GM12874 (cell line): ENCODE measurements at regions not wholly inside any gene's neighbourhood (a gene's known extent, or its start where the extent isn't known, plus 50 kb on each side); places are given as distances from the start of the nearest gene placed in this dataset.

Experiments
- TF ChIP-seq, protein P1 (sequence below): IDR thresholded peaks from 2 replicates; pipeline ENCODE4 v1.5.1; 2011; ENCODE audit warnings: low read depth, mild to moderate bottlenecking, control low read depth, low read length, moderate library complexity; ENCODE audit not compliant: insufficient read depth

DNA sequence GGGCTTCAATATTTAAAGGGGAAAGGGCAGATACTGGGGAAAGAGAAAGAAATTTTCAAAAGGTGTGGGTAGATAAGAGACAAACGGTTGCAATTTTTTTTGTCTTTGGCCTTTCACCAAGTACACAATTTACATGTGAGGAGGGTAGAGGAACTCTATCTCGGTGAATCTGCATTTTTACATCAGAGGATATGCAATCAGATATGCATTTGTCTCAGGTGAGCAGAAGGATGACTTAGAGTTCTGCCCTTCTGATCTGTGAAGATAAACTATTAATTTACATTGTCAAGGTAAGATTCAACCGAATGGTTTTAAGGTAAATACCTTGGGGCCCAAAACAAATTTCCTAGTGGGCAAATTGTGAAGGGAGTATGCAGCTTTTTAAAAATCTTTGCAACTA lies 169.9 kb downstream of the COX18 start:
- TF ChIP-seq, protein P1, sequence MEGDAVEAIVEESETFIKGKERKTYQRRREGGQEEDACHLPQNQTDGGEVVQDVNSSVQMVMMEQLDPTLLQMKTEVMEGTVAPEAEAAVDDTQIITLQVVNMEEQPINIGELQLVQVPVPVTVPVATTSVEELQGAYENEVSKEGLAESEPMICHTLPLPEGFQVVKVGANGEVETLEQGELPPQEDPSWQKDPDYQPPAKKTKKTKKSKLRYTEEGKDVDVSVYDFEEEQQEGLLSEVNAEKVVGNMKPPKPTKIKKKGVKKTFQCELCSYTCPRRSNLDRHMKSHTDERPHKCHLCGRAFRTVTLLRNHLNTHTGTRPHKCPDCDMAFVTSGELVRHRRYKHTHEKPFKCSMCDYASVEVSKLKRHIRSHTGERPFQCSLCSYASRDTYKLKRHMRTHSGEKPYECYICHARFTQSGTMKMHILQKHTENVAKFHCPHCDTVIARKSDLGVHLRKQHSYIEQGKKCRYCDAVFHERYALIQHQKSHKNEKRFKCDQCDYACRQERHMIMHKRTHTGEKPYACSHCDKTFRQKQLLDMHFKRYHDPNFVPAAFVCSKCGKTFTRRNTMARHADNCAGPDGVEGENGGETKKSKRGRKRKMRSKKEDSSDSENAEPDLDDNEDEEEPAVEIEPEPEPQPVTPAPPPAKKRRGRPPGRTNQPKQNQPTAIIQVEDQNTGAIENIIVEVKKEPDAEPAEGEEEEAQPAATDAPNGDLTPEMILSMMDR, result no peak

DNA sequence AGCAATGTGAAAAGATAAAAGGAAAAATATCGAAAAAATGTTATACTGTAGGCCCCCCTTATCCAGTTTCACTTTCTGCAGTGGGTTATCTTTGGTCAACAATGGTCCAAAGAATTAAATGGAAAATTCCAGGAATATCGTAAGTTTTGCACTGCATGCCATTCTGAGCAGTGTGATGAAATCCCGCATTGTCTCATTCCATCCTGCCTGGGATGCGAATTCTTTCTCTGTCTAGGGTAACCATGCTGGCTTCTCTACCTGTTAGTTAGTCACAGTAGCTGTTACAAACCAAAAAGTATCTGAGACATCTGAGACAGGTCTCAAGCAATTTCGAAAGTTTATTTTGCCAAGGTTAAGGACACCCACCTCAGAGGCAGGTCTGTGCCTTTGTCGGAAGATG lies 170.3 kb downstream of the COX18 start:
- TF ChIP-seq, protein P1, result no peak

DNA sequence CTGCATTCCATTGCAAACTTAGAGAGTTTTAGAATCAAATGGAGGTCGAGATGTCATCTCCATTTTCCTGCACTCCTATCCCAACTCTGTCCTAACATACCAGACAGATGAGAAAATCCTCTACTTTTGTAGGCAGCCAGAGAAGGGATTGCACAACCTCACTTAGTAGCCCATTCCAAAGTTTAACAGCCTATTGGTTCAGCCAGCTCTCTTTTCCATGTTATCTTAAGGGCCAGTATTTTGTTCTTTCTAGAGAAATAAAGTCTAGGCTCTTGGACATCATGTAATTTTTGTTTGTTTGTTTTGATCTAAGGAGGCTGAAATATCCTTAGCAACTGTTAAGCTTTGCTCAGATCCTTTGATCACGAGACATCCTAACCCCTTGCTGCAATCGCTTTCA lies 173.0 kb downstream of the COX18 start:
- TF ChIP-seq, protein P1, result no peak

DNA sequence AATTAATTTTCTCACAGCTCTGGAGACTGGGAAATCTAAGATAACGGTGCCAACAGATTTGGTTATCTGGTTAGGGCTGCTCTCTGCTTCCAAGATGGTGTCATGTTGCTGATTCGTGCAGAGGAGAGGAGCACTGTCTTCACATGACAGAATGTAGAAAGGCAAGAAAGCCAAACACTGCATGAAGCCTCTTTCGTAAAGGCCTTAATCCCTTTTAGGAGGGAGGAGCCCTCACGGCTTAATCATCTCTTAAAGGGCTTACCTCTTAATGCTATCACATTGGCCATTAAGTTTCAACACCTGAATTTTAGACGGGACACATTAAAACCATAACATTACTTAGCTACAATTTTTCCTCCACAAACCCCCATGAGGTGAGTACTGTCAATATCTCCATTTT lies 174.1 kb downstream of the COX18 start:
- TF ChIP-seq, protein P1, result no peak

DNA sequence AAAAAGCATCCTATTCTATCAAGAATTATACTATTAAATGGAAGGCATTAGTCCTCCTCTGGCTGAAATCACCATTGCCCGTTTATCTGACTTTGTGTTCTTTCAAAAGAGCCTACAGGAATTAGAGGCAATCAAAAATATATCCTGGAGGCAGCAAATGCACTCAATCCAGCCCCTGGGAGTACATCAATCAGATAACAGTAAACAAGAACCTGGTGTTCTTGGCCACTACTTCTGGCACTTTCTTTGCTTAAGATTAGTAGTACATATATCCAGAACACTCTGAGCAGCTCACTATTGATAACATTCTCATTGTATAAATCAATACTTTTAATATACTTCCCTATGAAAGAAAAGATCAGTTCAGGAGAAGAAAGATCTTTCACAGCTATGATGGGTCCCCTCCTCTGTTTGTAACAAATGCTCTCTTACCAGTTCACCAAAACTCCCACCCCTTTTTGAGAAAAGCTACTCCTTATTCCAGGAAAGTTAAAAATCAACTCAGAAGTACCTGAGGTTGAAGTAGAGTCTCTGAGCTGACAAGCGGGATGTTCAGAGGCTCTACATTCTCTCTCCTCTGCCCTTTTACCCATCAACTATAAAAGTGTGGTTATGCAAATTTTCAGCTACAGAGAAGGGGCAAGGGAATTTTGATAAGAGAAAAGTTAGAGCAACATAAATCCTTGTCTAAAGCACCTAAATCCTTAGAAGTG lies 176.0 kb downstream of the COX18 start:
- TF ChIP-seq, protein P1, result no peak

DNA sequence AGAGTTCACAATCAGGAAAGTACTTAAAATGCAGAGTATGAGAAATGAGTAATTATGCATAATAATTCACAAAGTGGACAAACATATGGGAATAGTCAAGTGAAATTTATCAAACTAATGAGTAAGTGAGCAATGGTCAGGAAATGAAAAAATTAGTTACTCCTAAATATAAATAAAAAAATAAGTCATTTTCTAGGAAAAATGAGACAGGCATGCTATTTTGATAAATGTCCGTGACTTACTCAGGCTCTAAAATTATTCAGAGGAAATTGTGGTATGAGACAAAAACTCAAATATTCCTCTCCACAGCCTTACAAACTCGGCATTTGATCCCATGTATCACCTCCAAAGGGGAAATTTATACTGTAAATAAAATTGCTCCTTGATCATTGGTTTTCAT lies 181.2 kb downstream of the COX18 start:
- TF ChIP-seq, protein P1, result no peak

DNA sequence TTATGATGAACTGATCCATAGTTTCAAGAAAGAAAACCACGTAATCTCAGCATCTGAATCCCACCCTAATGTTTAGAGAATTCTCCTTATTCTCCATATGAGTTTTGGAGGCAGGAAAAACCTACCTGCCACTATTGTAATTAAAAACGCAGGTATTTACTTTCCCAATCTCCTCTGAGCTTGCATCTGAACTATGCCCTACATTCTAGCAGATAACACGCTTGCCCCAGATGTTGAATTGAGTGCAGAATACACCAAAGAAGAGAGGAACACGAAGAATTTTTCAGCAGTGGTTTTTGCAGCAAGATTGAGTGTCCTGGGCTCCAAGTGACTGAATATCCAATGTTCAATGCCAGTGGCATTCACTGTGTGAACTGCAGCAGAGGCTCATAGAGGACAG lies 182.4 kb downstream of the COX18 start:
- TF ChIP-seq, protein P1, result no peak
